Stimulated activated naive CD8-positive, alpha-beta T cell treated with anti-CD3 and anti-CD28 coated beads, Interleukin-15, Interleukin-2, amounts not matched to agents 100 U/mL and 50 U/mL, for 24 hours (primary cell): ENCODE measurements at regions not wholly inside any gene's neighbourhood (a gene's known extent, or its start where the extent isn't known, plus 50 kb on each side); places are given as distances from the start of the nearest gene placed in this dataset.
"Not testable (repeated sequence)": the region's sequence is repeated elsewhere in the genome, so short reads cannot be mapped to it uniquely, and the experiment has no call there.

Experiments
- ATAC-seq: fragments of 150-1000 bp; cut with Tn5 transposase; one replicate; pipeline ENCODE4 v1.10.0; 2021
- DNase-seq: peaks from one replicate; pipeline ENCODE4 v3.0.0; 2021

GRCh38 chr2:104977958-104978357 lies 59.9 kb upstream of the MRPS9 start:
- DNase-seq (no peak), ATAC-seq (no peak)

GRCh38 chr2:104979786-104980185 lies 58.1 kb upstream of the MRPS9 start:
- not testable (repeated sequence) for DNase-seq, ATAC-seq

- no peak for ATAC-seq
- DNase-seq, result no peak
Observed at GRCh38 chr2:104982111-104982510, 55.8 kb upstream of the MRPS9 start.
